Right renal cortex interstitium (tissue), 3 donors: ENCODE measurements at regions not wholly inside any gene's neighbourhood (a gene's known extent, or its start where the extent isn't known, plus 50 kb on each side); places are given as distances from the start of the nearest gene placed in this dataset.
"Not testable (repeated sequence)": the region's sequence is repeated elsewhere in the genome, so short reads cannot be mapped to it uniquely, and the experiment has no call there.

Experiments used
- DNase-seq, 3 donors: peaks; one replicate each; pipeline ENCODE4 v3.0.0-alpha.2; 2013; ENCODE audit warnings: low read depth in 3 of 3, low spot score in 2 of 3

DNA sequence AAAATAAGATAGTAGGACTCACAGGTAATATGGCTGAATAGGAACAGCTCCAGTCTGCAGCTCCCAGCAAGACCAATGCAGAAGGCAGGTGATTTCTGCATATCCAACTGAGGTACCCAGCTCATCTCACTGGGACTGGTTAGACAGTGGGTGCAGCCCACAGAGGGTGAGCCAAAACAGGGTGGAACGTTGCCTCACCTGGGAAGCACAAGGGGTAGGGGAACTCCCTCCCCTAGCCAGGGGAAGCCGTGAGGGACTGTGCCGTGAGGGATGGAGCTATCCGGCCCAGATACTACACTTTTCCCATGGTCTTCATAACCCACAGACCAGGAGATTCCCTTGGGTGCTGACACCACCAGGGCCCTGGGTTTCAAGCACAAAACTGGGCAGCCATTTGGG, 114.8 kb upstream of the GNAI1 start:
- not testable (repeated sequence) for DNase-seq

DNA sequence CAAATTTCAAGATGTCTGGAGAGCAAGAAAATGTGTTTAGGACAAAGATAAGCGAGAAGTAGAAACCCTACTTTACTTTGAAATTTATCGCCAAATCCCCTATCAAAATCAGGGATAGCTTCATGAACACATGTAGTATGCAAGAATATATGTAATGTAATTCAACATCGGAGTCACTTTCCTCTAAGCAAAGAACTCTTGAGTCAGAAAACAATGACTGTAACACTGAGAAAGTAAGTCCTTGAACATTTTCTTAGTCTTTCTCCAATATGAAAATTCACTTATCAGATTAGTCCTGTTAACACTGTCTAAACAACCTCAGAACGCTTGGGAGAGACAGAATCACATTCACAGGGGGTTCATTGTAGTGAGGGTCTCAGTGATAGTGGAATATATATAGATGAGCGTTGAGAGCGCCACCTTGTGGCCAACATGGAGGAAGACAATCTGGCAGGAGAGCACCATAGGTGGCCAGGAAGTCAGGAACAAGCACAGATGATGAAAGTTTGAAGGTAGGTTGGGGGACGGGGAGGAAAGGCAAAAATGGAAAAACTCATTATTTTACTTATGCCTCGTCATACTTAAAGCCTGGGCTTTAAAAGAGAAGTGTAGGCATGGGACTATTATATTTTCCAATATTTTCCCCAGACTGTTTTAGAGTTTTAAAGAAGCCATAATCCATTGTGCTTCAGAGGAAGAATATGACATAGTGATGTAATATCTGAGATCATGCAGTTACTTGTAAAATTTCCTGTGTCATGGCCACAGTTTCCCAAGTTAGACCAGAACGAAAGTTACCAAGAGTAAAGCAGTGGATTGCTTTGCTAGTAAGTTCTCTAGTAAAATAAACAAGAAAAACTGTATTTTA, 115.5 kb upstream of the GNAI1 start:
- peak; percentile 23 to 61 (median 34) for DNase-seq

DNA sequence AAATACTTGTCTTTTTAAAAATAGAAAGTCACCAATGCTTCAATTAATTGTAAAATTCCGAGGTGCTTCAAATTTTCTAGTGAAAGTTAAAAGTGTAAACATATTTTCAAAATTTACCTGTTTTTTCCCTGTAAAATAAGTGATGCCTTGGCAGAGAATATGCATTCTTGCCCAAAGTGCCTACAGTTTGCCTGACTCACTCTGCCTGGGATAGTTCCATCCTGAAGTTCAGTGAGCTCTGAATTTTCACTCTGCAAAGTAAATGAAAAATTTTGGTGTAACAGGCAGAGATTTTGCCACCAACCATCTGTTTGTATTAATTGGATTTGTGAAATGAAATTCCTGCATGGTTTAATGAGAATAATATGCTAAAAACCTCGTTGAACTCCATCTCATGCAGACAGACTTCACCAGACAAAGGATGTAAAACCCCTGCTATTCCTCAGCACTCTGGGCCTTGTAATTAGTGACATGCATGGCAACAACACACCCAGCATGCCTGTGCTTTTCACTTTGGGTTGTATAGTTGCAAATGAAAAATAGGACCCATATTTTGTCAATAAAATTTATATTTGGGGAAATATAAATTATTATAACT, 117.4 kb upstream of the GNAI1 start:
- DNase-seq, result no peak

DNA sequence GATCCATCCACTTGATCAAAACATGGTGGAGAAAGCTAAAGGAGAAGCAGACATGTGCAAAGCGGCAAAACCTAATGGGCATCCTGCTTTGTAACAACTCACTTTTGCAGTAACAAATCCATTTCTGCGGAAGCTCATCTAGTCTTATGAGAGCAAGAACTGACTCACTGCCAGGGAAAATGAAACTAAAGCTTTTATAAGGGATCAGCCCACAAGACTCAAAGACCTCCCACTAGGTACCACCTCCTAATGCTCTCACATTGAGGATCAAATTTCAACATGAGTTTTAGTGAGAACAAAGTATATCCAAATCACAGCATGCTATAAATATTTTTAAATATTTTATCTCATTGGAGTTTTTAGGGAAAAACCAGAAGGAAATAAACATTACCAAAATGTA, 120.1 kb upstream of the GNAI1 start:
- no peak for DNase-seq

DNA sequence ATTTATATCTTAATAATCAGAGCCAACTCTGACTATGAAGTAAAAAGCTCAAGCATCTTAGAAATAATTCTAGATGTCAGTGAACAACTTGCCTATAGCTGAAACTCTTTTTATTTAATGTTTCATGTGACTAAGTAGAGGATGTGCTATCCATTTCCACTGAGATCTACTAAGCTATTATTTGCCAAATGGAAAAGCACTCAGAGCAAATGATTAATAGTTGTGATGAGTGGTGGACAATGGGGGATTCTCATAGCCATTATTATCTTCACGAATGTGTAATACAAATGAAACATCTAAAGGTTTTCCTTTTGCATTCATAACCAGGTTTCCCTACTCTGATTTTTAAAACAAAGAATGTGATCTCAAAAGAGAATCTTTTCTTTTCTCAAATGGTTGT, 126.6 kb upstream of the GNAI1 start:
- no peak for DNase-seq

DNA sequence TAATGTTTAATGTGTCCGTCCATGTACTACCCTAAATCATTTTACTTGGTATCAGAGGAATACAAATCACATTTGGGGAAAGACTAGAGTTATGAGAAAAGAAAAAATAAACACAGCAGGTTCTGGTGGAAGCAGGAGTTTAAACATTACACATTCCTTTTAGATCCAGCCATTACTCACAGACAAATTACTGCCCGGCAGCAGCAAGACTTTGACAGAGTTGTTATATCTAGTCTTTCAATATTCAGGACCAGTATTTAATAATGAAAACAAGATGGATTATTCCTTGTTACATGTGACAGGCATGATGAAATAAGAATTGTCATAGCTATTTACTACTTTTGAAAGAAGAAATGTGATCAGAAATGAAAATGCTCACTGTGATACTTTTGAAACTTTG, 131.8 kb upstream of the GNAI1 start:
- DNase-seq, result no peak

DNA sequence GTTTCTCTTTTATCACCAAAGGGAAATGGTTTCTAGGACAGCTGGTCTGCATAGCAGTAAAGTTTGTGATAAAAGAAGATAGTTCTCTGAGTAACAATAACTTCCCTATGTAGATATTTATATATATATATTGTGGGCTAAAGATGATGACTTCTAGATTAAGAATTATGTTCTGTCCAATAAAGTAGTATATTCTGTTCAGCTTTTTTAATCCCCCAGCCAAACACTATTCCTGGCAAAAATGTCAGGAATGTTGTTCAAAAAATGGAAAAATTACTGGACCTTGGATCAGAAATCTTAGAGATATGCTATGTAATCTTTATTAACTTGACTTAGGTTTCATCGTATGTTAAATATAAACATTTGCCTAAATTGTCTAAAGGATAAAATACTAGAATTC, 136.3 kb upstream of the GNAI1 start:
- no peak for DNase-seq

DNA sequence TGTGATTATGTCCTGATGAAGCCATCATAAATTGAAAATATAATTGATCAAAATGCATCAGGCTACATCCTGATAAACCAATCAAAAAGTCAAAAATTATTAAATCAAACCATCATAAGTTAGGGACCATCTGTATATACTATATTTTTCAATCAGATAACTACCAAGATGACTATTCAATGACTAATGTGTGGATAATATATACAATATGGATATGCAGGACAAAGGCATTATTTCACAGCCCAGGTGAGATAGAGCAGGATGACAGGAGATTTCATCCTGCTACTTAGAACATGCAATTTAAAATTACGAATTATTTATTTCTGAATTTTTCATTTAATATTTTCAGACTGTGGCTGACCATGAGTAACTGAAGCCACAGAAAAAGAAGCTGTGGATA, 137.3 kb upstream of the GNAI1 start:
- no peak for DNase-seq

DNA sequence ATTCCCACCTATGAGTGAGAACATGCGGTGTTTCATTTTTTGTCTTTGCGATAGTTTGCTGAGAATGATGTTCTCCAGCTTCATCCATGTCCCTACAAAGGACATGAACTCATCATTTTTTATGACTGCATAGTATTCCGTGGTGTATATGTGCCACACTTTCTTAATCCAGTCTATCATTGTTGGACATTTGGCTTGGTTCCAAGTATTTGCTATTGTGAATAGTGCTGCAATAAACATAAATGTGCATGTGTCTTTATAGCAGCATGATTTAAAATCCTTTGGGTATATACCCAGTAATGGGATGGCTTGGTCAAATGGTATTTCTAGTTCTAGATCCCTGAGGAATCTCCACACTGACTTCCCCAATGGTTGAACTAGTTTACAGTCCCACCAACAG, 138.9 kb upstream of the GNAI1 start:
- not testable (repeated sequence) for DNase-seq

DNA sequence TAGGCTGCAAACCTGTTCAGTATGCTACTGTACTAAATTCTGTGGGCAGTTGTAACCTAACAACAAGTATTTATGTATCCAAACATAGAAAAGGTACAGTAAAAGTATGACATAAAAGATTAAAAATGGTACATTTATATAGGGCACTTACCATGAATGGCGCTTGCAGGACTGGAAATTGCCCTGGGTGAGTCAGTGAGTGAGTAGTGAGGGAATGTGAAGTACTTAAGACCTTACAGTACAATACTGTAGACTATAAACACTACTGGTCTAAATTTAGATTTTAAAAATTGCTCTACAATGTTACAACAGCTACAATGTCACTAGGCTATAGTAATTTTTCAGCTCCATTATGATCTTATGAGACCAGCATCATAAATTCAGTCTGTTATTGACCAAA, 146.0 kb upstream of the GNAI1 start:
- DNase-seq, result no peak

DNA sequence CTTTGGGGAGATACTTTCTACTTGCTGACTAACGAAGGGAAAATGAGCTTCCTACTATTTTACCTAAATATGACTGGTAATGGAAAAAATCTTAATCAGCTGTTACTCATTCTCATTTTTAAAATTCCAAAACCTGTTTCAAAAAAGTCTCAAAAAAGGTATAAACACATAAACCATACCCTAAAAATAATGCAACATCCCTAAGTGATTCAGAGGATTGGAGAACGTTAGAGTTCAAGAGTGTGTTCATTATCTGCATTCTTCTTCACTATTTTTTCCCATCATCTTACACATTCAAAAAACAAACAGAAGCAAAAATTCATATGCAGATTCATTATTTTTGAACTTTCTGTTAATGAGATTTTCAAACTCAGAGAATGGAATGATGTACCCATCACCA, 150.4 kb upstream of the GNAI1 start:
- no peak for DNase-seq

DNA sequence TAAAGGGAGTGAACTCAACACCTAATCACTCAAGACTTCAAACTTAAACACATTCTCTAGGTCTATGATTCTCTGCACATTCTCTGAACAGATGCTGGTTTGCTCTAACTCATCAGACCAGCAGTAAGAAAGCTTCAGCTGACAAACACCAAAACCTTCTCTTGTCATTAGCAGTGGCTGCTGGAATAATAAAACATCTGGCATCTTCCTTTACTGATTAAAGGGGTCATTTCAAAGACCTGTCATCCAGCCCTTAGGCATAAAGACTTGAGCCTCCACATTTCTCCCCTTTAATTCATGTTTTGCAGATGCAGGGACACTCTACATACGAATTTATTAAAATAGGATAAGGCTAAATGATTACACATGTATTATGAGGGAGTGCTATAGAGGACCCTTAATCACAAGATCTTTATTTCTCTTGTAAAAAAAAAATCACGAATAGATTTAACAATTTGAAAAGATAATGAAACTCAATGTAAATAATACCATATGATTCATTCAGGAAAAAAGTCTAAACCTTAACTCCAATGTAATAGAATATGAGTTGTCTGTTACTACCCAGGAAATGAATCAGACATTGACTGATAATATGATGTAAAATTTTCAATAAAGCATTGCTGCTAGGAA, 152.4 kb upstream of the GNAI1 start:
- DNase-seq, result no peak

DNA sequence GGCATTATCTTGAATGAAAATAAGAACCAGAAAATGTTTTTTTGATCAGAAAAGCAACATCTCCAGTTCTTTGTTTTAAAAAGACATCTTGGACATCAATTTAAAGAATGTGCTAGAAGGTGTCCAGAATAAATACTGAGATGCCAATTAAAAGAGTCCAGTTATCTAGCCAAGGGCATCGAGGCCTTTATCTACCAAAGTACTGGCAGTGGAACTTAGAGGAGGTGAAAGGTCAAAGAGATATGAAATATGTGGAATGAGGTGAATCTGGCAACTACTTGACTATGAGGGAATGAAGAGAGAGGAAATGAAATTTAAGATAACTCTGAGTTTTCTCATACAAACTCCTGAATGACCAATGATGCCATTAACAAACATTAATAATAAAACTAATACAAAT, 154.3 kb upstream of the GNAI1 start:
- no peak for DNase-seq

DNA sequence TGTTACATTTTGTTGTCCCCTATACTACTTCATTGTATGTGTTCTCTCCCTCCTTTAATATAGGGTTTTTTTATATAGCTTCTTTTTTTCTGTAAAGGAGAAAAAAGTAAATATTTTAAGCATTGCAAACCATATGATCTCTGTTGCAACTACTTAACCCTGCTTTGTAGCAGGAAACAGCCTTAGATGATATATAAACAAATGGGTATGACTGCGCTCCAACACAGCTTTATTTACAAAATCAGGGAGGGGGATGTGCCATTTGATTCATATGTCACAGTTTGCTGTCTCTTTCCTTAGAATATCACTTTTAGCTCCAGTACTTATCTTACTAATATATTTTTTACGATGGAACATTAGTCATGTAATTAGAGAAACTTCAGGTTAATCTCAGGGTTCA, 155.2 kb upstream of the GNAI1 start:
- DNase-seq, result no peak

DNA sequence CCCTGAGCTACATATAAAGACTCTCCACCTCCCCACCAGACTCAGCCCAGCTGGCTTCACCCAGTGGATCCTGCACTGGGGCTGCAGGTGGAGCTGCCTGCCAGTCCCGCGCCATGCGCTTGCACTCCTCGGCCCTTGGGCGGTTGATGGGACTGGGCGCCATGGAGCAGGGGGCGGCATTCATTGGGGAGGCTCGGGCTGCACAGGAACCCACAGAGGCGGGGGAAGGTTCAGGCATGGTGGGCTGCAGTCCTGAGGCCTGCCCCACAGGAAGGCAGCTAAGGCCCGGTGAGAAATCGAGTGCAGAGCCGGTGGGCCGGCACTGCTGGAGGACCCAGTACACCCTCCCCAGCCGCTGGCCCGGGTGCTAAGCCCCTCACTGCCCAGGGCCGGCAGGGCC, 157.2 kb upstream of the GNAI1 start:
- DNase-seq, result no peak

DNA sequence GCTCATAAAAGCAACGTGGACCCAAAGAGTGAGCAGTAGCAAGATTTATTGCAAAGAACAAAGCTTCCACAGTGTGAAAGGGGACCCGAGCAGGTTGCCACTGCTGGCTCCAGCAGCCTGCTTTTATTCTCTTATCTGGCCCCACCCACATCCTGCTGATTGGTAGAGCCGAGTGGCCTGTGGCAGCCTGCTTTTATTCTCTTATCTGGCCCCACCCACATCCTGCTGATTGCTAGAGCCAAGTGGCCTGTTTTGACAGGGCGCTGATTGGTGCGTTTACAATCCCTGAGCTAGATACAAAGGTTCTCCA, 158.0 kb upstream of the GNAI1 start:
- DNase-seq, result not testable (repeated sequence)

DNA sequence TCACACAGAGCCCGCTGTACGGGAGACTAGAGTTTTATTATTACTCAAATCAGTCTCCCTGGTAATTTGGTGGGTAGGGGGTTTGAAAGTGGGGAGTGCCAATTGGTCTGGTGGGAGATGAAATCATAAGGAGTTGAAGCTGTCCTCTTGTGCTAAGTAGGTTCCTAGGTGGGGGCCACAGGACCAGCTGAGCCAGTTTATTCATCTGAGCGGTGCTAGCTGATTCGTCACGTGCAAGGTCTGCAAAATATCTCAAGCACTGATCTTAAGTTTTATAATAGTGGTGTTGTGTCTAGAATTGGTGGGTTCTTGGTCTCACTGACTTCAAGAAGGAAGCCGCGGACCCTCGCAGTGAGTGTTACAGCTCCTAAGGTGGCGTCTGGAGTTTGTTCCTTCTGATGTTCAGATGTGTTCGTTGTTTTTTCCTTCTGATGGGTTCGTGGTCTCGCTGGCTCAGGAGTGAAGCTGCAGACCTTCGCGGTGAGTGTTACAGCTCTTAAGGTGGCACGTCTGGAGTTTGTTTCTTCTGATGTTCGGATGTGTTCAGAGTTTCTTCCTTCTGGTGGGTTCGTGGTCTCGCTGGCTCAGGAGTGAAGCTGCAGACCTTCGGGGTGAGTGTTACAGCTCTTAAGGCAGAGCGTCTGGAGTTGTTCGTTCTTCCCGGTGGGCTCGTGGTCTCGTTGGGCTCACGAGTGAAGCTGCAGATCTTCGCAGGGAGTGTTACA, 158.5 kb upstream of the GNAI1 start:
- DNase-seq, result not testable (repeated sequence)

DNA sequence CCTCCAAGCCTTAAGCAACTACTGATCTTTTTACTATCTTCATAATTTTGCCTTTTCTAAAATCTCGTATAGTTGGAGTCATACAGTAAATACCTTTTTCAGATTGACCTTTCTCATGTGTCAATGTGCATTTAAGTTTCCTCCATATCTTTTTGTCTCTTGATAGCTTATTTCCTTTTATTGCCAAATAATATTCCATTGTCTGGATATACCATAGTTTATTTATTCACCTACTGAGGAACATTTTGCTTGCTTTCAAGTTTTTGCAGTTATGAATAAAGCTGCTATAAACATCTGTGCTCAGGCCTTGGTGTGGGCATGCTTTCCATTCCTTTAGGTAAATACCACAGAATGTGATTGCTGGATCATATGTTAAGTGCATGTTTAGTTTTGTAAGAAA, 161.2 kb upstream of the GNAI1 start:
- no peak for DNase-seq

DNA sequence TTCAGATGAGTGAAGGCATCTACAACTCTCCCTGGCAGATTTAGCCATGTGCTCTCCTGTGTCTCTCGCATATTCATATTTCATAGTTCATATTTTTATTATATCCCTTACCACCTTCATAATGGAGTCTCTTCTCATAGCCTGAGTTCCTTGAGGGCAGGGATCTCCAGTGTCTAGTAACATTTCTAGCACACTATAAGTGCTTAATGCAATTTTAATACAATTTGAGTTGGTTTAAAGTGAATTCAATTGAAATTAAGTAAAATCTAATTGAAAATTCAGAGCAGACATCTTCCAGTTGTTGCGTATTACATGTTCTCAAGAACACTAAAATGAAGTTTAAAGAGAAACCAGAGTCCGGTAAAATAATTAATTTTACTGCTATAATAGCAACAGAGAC, 163.6 kb upstream of the GNAI1 start:
- DNase-seq, result no peak

DNA sequence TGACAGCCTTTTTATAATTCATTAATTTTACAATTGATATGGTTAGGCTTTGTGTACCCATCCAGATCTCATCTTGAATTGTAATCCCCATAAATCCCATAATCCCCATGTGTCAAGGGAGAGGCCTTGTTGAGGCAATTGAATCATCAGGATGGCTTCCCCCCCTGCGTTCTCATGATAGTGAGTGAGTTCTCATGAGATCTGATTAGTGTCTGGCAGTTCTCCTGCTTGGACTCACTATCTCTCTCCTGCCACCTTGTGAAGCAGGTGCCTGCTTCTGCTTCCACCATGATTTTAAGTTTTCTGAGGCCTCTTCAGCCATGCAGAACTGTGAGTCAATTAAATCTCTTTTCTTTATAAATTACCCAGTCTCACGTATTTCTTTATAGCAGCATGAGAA, 165.7 kb upstream of the GNAI1 start:
- DNase-seq, result no peak

DNA sequence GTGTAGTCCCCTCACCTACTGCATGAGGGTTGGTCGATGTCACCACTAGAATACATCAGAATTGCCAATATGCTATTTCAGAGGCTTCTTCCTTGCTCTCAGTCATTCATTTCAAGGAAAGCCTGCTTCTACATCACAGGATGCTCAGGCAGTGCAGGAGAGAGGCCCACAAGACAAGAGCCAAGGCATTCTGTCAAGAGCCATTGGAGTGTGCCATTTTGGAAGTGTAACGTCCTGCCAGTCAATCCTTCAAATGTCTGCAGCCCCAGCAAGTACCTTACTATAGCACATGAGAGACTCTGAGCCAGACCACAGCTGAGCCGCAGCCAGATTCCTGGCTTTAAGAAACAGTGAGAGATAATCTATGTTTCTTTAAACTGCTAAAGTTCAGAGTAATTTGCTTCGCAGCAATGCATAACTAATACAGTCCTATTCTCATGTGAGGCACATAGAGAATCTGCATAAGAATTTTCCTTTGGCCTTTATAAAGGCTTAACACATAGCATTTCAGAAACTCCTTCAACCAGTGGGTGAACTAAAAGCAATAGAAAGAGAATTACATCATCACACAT, 166.5 kb upstream of the GNAI1 start:
- no peak for DNase-seq
